Thoracic aorta (tissue), 2 donors: ENCODE measurements at regions not wholly inside any gene's neighbourhood (a gene's known extent, or its start where the extent isn't known, plus 50 kb on each side); places are given as distances from the start of the nearest gene placed in this dataset.

Experiments
- ATAC-seq: fragments of 150-250 bp; one replicate; pipeline ENCODE4 v1.8.0; 2017; ENCODE audit warnings: low read depth; ENCODE audit not compliant: insufficient number of reproducible peaks, low FRiP score
- DNase-seq: peaks from one replicate; pipeline ENCODE4 v3.0.0-alpha.2; 2020; ENCODE audit warnings: low spot score
- H3K27ac ChIP-seq, 2 donors: fragments of 200-600 bp; sonication (generic); 1 replicate in 1 of 2; 2 replicates in 1 of 2; pipeline ENCODE4 v1.5.1; 2016; ENCODE audit warnings: mild to moderate bottlenecking in 2 of 2, moderate library complexity in 2 of 2
- H3K27me3 ChIP-seq: fragments of 200-600 bp; sonication (generic); replicated peaks from 2 replicates; pipeline ENCODE4 v1.6.0; 2016; ENCODE audit warnings: mild to moderate bottlenecking; ENCODE audit not compliant: insufficient read depth
- H3K36me3 ChIP-seq: fragments of 200-600 bp; sonication (generic); one replicate; pipeline ENCODE4 v1.5.1; 2016
- H3K4me1 ChIP-seq, 2 donors: fragments of 200-600 bp; sonication (generic); 1 replicate in 1 of 2; 2 replicates in 1 of 2; pipeline versions ENCODE4 v1.5.1 to v1.6.0; 2016; ENCODE audit warnings: low read depth in 2 of 2, mild to moderate bottlenecking in 1 of 2; ENCODE audit not compliant: control insufficient read depth in 1 of 2
- H3K4me3 ChIP-seq: fragments of 200-600 bp; sonication (generic); 2 replicates; pipeline ENCODE4 v1.5.1; 2016; ENCODE audit warnings: mild to moderate bottlenecking
- H3K9me3 ChIP-seq: fragments of 200-600 bp; sonication (generic); 2 replicates; pipeline ENCODE4 v1.5.1; 2016
- CTCF ChIP-seq: fragments of 200-600 bp; sonication (generic); IDR thresholded peaks from one replicate; pipeline ENCODE4 v1.5.1; 2019; ENCODE audit warnings: antibody characterized with exemption

- H3K27ac ChIP-seq = no peak overlapping the region
- no peaks in the 10 kb centered on the region for H3K27me3 ChIP-seq
- ATAC-seq (no peak), DNase-seq (no peak)
- no peaks in the 10 kb centered on the region for H3K9me3 ChIP-seq
- no peak for TF ChIP-seq CTCF
- no peaks in the 10 kb centered on the region for H3K36me3 ChIP-seq
- no peak overlapping the region for H3K4me3 ChIP-seq
- H3K4me1 ChIP-seq = no peaks in the 10 kb centered on the region
Measured at GRCh38 chr2:88329815-88330603, 122.5 kb downstream of the FOXI3 start.

GRCh38 chr2:88321449-88322248, 130.8 kb downstream of the FOXI3 start:
- Histone ChIP-seq H3K4me1 (no peaks in the 10 kb centered on the region), H3K4me3 (no peak overlapping the region), H3K9me3 (no peaks in the 10 kb centered on the region), H3K27ac (no peak overlapping the region), H3K36me3 (no peaks in the 10 kb centered on the region), H3K27me3 (no peaks in the 10 kb centered on the region)
- ATAC-seq = no peak
- no peak for TF ChIP-seq CTCF
- DNase-seq = no peak

- ATAC-seq = no peak
- Histone ChIP-seq H3K4me1 (no peaks in the 10 kb centered on the region), H3K27ac (no peak overlapping the region), H3K9me3 (no peaks in the 10 kb centered on the region), H3K4me3 (no peak overlapping the region), H3K27me3 (no peaks in the 10 kb centered on the region), H3K36me3 (no peaks in the 10 kb centered on the region)
- DNase-seq = no peak
- TF ChIP-seq CTCF = no peak
Measured at GRCh38 chr2:88320076-88320773, 132.3 kb downstream of the FOXI3 start.

- TF ChIP-seq CTCF = no peak
- Histone ChIP-seq H3K9me3 (no peaks in the 10 kb centered on the region), H3K36me3 (no peaks in the 10 kb centered on the region), H3K4me3 (no peak overlapping the region), H3K27me3 (no peaks in the 10 kb centered on the region), H3K27ac (no peak overlapping the region), H3K4me1 (no peaks in the 10 kb centered on the region)
- no peak for ATAC-seq
- DNase-seq = no peak
Measured at GRCh38 chr2:88318956-88319330, 133.6 kb downstream of the FOXI3 start.
